ENCODE measurements at regions not wholly inside any gene's neighbourhood (a gene's known extent, or its start where the extent isn't known, plus 50 kb on each side); places are given as distances from the start of the nearest gene placed in this dataset.

GRCh38 chr13:21837841-21838551 lies 167.1 kb downstream of the FGF9 start:
- no peaks in the 10 kb centered on the region for H4K20me1 ChIP-seq (ENCODE audit: control insufficient read depth, extremely low read depth, insufficient read depth, low read length)
- no peak overlapping the region for H3K27ac ChIP-seq (ENCODE audit: control insufficient read depth, insufficient read depth, low read length)
- no peak overlapping the region for H2AFZ ChIP-seq (ENCODE audit: control insufficient read depth, low read length)
- no peak for TF ChIP-seq EZH2 (IDR thresholded peaks at IDR 0.05; ENCODE audit: low read length)
- TF ChIP-seq CTCF (optimal IDR thresholded peaks at IDR 0.05 in 1 of 3, IDR thresholded peaks at IDR 0.05 in 1 of 3, conservative IDR thresholded peaks at IDR 0.05 in 1 of 3; ENCODE audit: extremely low read depth in 1 of 3, insufficient read depth in 2 of 3, low read length in 3 of 3), result no peak
- dilution Hi-C loops (cut with MboI; ENCODE audit: extremely low pct_ligation_motif_present, low sequenced_read_pairs), result no loop called here
- H3K9ac ChIP-seq (ENCODE audit: control insufficient read depth, extremely low read depth, insufficient read depth, low read length), result no peak overlapping the region
- FAIRE-seq (no peak), DNase-seq (ENCODE audit: low read depth, low spot score) (no peak)
- no peak overlapping the region for H3K4me2 ChIP-seq (ENCODE audit: control insufficient read depth, extremely low read depth, insufficient read depth, low read depth, low read length)
- H3K4me1 ChIP-seq (ENCODE audit: control insufficient read depth, extremely low read depth, insufficient read depth, low read length), result no peaks in the 10 kb centered on the region
- H3K27me3 ChIP-seq (ENCODE audit: control insufficient read depth, extremely low read depth, insufficient read depth, low read length), result no peaks in the 10 kb centered on the region
- H3K9me3 ChIP-seq (ENCODE audit: control insufficient read depth, low read depth, low read length), result no peaks in the 10 kb centered on the region
- no peaks in the 10 kb centered on the region for H3K79me2 ChIP-seq (ENCODE audit: control insufficient read depth, insufficient read depth, low read length)
- H3K36me3 ChIP-seq (ENCODE audit: control insufficient read depth in 2 of 2, extremely low read depth in 1 of 2, insufficient read depth in 2 of 2, low read length in 2 of 2), result no peaks in the 10 kb centered on the region
- no peaks in the 10 kb centered on the region for H3K9me1 ChIP-seq (ENCODE audit: control insufficient read depth, extremely low read depth, insufficient read depth, low read length)
- no peak overlapping the region for H3K4me3 ChIP-seq (ENCODE audit: control insufficient read depth in 2 of 3, extremely low read depth in 1 of 3, insufficient read depth in 2 of 3, low read depth in 1 of 3, low read length in 3 of 3)

GRCh38 chr13:21846605-21847004 lies 175.7 kb downstream of the FGF9 start:
- dilution Hi-C loops (cut with MboI; ENCODE audit: extremely low pct_ligation_motif_present, low sequenced_read_pairs), result no loop called here

More at GRCh38 chr13:21846605-21847004, 175.7 kb downstream of the FGF9 start:
- H3K9me1 ChIP-seq (ENCODE audit: control insufficient read depth, extremely low read depth, insufficient read depth, low read length), result no peaks in the 10 kb centered on the region
- FAIRE-seq, result no peak
- no peak for TF ChIP-seq EZH2 (IDR thresholded peaks at IDR 0.05; ENCODE audit: low read length)
- TF ChIP-seq CTCF (optimal IDR thresholded peaks at IDR 0.05 in 1 of 3, IDR thresholded peaks at IDR 0.05 in 1 of 3, conservative IDR thresholded peaks at IDR 0.05 in 1 of 3; ENCODE audit: extremely low read depth in 1 of 3, insufficient read depth in 2 of 3, low read length in 3 of 3), result no peak
- no peaks in the 10 kb centered on the region for H3K4me1 ChIP-seq (ENCODE audit: control insufficient read depth, extremely low read depth, insufficient read depth, low read length)
- no peak overlapping the region for H3K4me3 ChIP-seq (ENCODE audit: control insufficient read depth in 2 of 3, extremely low read depth in 1 of 3, insufficient read depth in 2 of 3, low read depth in 1 of 3, low read length in 3 of 3)
- no peak overlapping the region for H3K27ac ChIP-seq (ENCODE audit: control insufficient read depth, insufficient read depth, low read length)
- no peak for DNase-seq (ENCODE audit: low read depth, low spot score)
- H3K79me2 ChIP-seq (ENCODE audit: control insufficient read depth, insufficient read depth, low read length), result no peaks in the 10 kb centered on the region
- H3K36me3 ChIP-seq (ENCODE audit: control insufficient read depth in 2 of 2, extremely low read depth in 1 of 2, insufficient read depth in 2 of 2, low read length in 2 of 2), result no peaks in the 10 kb centered on the region
- H3K9ac ChIP-seq (ENCODE audit: control insufficient read depth, extremely low read depth, insufficient read depth, low read length), result no peak overlapping the region
- H3K9me3 ChIP-seq (ENCODE audit: control insufficient read depth, low read depth, low read length), result no peaks in the 10 kb centered on the region
- H3K4me2 ChIP-seq (ENCODE audit: control insufficient read depth, extremely low read depth, insufficient read depth, low read depth, low read length), result no peak overlapping the region
- H3K27me3 ChIP-seq (ENCODE audit: control insufficient read depth, extremely low read depth, insufficient read depth, low read length), result no peaks in the 10 kb centered on the region
- no peaks in the 10 kb centered on the region for H4K20me1 ChIP-seq (ENCODE audit: control insufficient read depth, extremely low read depth, insufficient read depth, low read length)
- H2AFZ ChIP-seq (ENCODE audit: control insufficient read depth, low read length), result no peak overlapping the region

Measured in keratinocyte (primary cell).